BE2C (cell line): ENCODE measurements at regions not wholly inside any gene's neighbourhood (a gene's known extent, or its start where the extent isn't known, plus 50 kb on each side); places are given as distances from the start of the nearest gene placed in this dataset.

Experiments
- DNase-seq: peaks from one replicate; pipeline ENCODE4 v3.0.0-alpha.2; 2020
- H3K27me3 ChIP-seq: fragments of 250-450 bp; sonication (Bioruptor Pico); 2 replicates; pipeline ENCODE4 v1.5.1; 2020; ENCODE audit warnings: mild to moderate bottlenecking
- H3K36me3 ChIP-seq: fragments of 250-450 bp; sonication (Bioruptor Pico); 2 replicates; pipeline ENCODE4 v1.5.1; 2020; ENCODE audit warnings: mild to moderate bottlenecking
- H3K4me1 ChIP-seq: fragments of 250-450 bp; sonication (Bioruptor Pico); 2 replicates; pipeline ENCODE4 v1.5.1; 2020
- H3K4me3 ChIP-seq: 2 replicates; pipeline ENCODE4 v1.5.1; 2011; ENCODE audit warnings: low read depth, low read length
- H3K9me3 ChIP-seq: fragments of 250-450 bp; sonication (Bioruptor Pico); 2 replicates; pipeline ENCODE4 v1.5.1; 2020
- TF ChIP-seq, protein P1 (sequence below): IDR thresholded peaks from 2 replicates; pipeline ENCODE4 v1.5.1; 2012; ENCODE audit warnings: mild to moderate bottlenecking, low read depth, low read length

- no peaks in the 10 kb centered on the region for H3K27me3 ChIP-seq
These were observed 109.6 kb downstream of the GLI2 start for GRCh38 chr2:120845277-120845676.

GRCh38 chr2:120846406-120847095 lies 110.9 kb downstream of the GLI2 start:
- TF ChIP-seq, protein P1, sequence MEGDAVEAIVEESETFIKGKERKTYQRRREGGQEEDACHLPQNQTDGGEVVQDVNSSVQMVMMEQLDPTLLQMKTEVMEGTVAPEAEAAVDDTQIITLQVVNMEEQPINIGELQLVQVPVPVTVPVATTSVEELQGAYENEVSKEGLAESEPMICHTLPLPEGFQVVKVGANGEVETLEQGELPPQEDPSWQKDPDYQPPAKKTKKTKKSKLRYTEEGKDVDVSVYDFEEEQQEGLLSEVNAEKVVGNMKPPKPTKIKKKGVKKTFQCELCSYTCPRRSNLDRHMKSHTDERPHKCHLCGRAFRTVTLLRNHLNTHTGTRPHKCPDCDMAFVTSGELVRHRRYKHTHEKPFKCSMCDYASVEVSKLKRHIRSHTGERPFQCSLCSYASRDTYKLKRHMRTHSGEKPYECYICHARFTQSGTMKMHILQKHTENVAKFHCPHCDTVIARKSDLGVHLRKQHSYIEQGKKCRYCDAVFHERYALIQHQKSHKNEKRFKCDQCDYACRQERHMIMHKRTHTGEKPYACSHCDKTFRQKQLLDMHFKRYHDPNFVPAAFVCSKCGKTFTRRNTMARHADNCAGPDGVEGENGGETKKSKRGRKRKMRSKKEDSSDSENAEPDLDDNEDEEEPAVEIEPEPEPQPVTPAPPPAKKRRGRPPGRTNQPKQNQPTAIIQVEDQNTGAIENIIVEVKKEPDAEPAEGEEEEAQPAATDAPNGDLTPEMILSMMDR: no peak
- Histone ChIP-seq H3K4me3 (no peak overlapping the region), H3K4me1 (peaks cover 6% of the 10 kb centered on the region), H3K9me3 (no peaks in the 10 kb centered on the region), H3K36me3 (no peaks in the 10 kb centered on the region), H3K27me3 (no peaks in the 10 kb centered on the region)
- no peak for DNase-seq

More at GRCh38 chr2:120845277-120845676, 109.6 kb downstream of the GLI2 start:
- peaks cover 6% of the 10 kb centered on the region for H3K4me1 ChIP-seq
- DNase-seq: no peak
- H3K36me3 ChIP-seq: no peaks in the 10 kb centered on the region
- no peak overlapping the region for H3K4me3 ChIP-seq
- H3K9me3 ChIP-seq: no peaks in the 10 kb centered on the region
- TF ChIP-seq, protein P1: no peak

GRCh38 chr2:120847700-120848321 lies 112.1 kb downstream of the GLI2 start:
- Histone ChIP-seq H3K9me3 (no peaks in the 10 kb centered on the region), H3K36me3 (no peaks in the 10 kb centered on the region), H3K27me3 (no peaks in the 10 kb centered on the region), H3K4me3 (no peak overlapping the region), H3K4me1 (peaks cover 6% of the 10 kb centered on the region)
- TF ChIP-seq, protein P1: no peak
- DNase-seq: peak; percentile 70

DNA sequence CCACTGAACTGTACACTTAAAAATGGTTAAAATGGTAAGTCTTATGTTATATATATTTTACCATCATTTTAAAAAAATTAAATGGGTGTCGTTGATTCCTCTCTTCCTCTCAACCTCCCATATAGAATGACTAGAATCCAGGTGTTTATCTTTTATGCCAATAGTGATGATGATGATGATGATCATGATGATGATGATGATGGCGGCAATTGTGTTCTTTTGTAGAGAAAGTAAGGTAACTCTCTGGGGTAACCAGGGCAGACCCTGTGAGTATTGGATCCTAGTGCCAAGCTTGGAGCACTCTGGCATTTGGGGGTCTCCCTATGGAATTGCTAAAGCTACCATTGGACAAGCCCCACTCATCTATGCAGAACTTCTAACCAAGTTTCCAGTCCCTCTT lies 113.6 kb downstream of the GLI2 start:
- Histone ChIP-seq H3K4me1 (peaks cover 6% of the 10 kb centered on the region), H3K9me3 (no peaks in the 10 kb centered on the region), H3K36me3 (no peaks in the 10 kb centered on the region), H3K4me3 (no peak overlapping the region), H3K27me3 (no peaks in the 10 kb centered on the region)
- TF ChIP-seq, protein P1: no peak
- DNase-seq: no peak

DNA sequence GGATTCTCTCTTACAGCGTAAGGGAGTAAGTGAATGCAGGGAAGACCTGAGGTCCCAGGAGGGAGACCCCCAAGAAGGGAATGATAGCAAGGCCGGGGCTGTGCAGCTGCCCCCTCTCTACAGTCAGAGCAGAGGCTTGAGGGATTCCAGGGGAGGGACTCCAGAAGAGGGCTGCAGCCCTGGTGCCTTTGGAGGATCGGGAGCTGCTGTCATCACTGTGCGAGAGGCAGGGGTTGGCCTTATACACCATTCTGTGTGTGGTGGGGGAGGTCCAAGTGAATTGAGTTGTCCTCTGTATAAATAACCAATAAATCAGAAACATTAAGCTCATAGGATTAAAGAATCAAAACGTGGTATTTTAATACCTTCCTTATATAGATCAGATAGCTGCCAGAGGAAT lies 114.9 kb downstream of the GLI2 start:
- DNase-seq: no peak
- Histone ChIP-seq H3K27me3 (no peaks in the 10 kb centered on the region), H3K4me3 (no peak overlapping the region), H3K36me3 (no peaks in the 10 kb centered on the region), H3K4me1 (peaks cover 6% of the 10 kb centered on the region), H3K9me3 (no peaks in the 10 kb centered on the region)
- TF ChIP-seq, protein P1: no peak

DNA sequence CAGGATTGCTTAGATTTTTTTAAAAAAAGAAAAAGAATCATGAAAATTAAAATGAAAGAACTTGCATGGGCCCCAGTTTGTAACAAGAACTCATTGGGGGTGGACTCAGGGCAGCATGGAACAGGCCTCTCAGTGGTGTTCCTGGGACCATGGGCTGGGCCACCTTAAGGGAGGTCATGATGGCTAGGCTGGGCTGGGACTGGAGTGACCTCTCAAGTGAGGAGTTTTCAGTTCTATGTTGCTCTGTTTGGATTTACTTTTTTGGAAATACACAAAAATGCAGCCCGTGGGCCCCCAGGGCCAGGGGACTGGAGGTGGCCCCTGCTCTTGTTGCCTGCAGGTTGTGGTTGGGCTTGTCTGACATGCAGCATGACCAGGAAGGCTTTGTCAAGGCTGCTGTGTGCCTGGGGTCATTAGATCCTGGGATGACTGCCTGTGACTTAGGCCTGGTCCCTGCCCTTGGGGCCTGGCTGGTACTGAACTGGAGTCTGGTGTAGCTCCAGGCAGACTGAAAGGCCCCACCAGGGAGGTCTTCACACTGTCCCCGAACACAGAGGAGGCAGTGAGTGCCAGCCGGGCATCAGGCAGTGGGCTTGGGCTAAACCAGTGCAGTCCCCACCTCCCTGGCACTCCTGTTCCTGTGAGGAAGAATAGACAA lies 115.6 kb downstream of the GLI2 start:
- TF ChIP-seq, protein P1: no peak
- Histone ChIP-seq H3K4me3 (no peak overlapping the region), H3K36me3 (no peaks in the 10 kb centered on the region), H3K9me3 (no peaks in the 10 kb centered on the region), H3K4me1 (peaks cover 6% of the 10 kb centered on the region), H3K27me3 (no peaks in the 10 kb centered on the region)
- no peak for DNase-seq
